ENCODE measurements at regions not wholly inside any gene's neighbourhood (a gene's known extent, or its start where the extent isn't known, plus 50 kb on each side); places are given as distances from the start of the nearest gene placed in this dataset.
"Not testable (repeated sequence)": the region's sequence is repeated elsewhere in the genome, so short reads cannot be mapped to it uniquely, and the experiment has no call there.

DNA sequence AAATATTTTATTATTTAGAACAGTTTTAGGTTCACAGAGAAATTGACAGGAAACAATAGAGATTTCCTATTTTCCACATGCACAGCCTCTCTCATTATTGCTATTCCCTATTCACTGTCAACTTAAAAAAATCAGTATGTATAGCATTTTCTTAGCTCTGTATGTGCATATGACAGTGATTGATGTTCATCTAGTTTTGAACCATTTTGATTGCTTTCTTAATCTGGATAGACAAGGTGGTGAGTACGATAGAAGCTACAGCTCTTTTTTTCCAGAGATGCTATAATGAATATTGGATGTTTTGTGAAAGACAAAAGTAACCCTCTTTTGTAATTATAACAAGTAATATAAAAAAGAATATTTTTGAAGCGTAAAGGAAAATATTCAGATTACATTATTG lies 201.2 kb upstream of the ARRDC3 start:
- no peak overlapping the region for H3K4me3 ChIP-seq
- Mint-ChIP-seq H3K4me1 (no peaks in the 10 kb centered on the region), H3K27me3 (ENCODE audit: insufficient read depth, low read depth, poor library complexity) (no peaks in the 10 kb centered on the region), H3K9me3 (peaks cover 18% of the 10 kb centered on the region), H3K4me3 (no peak overlapping the region), H3K27ac (no peak overlapping the region), H3K36me3 (ENCODE audit: low read depth) (peaks cover 4% of the 10 kb centered on the region; the same call in 2 of the 3 replicates)
- no peak overlapping the region for H2AFZ ChIP-seq
- no peaks in the 10 kb centered on the region; the same call in 1 of the 2 replicates for H3K9me2 ChIP-seq (ENCODE audit: insufficient read depth)
- DNase-seq (ENCODE audit: low spot score) = no peak
- TF ChIP-seq POLR2AphosphoS5 (IDR thresholded peaks at IDR 0.05; ENCODE audit: low read depth) (no peak), ZNF114 (CRISPR knock-in tag; IDR thresholded peaks at IDR 0.05) (no peak), JUNB (IDR thresholded peaks at IDR 0.05; ENCODE audit: unreplicated experiment) (no peak), EZH2phosphoT487 (IDR thresholded peaks at IDR 0.05; ENCODE audit: unreplicated experiment) (no peak), CREB1 (CRISPR knock-in tag; IDR thresholded peaks at IDR 0.05; ENCODE audit: low read depth) (no peak), EZH2 (IDR thresholded peaks at IDR 0.05; ENCODE audit: low read depth, unreplicated experiment) (no peak), ZNF331 (CRISPR knock-in tag; IDR thresholded peaks at IDR 0.05; ENCODE audit: low read depth) (no peak), STAT1 (IDR thresholded peaks at IDR 0.05; ENCODE audit: unreplicated experiment) (no peak)
- TF ChIP-seq, protein P1, sequence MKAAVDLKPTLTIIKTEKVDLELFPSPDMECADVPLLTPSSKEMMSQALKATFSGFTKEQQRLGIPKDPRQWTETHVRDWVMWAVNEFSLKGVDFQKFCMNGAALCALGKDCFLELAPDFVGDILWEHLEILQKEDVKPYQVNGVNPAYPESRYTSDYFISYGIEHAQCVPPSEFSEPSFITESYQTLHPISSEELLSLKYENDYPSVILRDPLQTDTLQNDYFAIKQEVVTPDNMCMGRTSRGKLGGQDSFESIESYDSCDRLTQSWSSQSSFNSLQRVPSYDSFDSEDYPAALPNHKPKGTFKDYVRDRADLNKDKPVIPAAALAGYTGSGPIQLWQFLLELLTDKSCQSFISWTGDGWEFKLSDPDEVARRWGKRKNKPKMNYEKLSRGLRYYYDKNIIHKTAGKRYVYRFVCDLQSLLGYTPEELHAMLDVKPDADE (IDR thresholded peaks at IDR 0.05) = no peak
- TF ChIP-seq, protein P2, sequence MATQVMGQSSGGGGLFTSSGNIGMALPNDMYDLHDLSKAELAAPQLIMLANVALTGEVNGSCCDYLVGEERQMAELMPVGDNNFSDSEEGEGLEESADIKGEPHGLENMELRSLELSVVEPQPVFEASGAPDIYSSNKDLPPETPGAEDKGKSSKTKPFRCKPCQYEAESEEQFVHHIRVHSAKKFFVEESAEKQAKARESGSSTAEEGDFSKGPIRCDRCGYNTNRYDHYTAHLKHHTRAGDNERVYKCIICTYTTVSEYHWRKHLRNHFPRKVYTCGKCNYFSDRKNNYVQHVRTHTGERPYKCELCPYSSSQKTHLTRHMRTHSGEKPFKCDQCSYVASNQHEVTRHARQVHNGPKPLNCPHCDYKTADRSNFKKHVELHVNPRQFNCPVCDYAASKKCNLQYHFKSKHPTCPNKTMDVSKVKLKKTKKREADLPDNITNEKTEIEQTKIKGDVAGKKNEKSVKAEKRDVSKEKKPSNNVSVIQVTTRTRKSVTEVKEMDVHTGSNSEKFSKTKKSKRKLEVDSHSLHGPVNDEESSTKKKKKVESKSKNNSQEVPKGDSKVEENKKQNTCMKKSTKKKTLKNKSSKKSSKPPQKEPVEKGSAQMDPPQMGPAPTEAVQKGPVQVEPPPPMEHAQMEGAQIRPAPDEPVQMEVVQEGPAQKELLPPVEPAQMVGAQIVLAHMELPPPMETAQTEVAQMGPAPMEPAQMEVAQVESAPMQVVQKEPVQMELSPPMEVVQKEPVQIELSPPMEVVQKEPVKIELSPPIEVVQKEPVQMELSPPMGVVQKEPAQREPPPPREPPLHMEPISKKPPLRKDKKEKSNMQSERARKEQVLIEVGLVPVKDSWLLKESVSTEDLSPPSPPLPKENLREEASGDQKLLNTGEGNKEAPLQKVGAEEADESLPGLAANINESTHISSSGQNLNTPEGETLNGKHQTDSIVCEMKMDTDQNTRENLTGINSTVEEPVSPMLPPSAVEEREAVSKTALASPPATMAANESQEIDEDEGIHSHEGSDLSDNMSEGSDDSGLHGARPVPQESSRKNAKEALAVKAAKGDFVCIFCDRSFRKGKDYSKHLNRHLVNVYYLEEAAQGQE (IDR thresholded peaks at IDR 0.05; ENCODE audit: unreplicated experiment) = no peak
- TF ChIP-seq, protein P3, sequence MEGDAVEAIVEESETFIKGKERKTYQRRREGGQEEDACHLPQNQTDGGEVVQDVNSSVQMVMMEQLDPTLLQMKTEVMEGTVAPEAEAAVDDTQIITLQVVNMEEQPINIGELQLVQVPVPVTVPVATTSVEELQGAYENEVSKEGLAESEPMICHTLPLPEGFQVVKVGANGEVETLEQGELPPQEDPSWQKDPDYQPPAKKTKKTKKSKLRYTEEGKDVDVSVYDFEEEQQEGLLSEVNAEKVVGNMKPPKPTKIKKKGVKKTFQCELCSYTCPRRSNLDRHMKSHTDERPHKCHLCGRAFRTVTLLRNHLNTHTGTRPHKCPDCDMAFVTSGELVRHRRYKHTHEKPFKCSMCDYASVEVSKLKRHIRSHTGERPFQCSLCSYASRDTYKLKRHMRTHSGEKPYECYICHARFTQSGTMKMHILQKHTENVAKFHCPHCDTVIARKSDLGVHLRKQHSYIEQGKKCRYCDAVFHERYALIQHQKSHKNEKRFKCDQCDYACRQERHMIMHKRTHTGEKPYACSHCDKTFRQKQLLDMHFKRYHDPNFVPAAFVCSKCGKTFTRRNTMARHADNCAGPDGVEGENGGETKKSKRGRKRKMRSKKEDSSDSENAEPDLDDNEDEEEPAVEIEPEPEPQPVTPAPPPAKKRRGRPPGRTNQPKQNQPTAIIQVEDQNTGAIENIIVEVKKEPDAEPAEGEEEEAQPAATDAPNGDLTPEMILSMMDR (conservative IDR thresholded peaks at IDR 0.05; ENCODE audit: low read depth in 2 of 2) = no peak
- ATAC-seq = no peak
- no peak overlapping the region for H3K27ac ChIP-seq (ENCODE audit: low read depth)
- no peaks in the 10 kb centered on the region for H4K20me1 ChIP-seq (replicated peaks; ENCODE audit: insufficient read depth)
- no peaks in the 10 kb centered on the region for H3K27me3 ChIP-seq (ENCODE audit: insufficient read depth)
- no peaks in the 10 kb centered on the region for H3K4me1 ChIP-seq (ENCODE audit: insufficient read depth)
- no peak overlapping the region for H3K4me2 ChIP-seq
- no peaks in the 10 kb centered on the region for H3F3A ChIP-seq (replicated peaks; ENCODE audit: low read depth)
- no peaks in the 10 kb centered on the region for H3K36me3 ChIP-seq (ENCODE audit: insufficient read depth)
- H3K79me2 ChIP-seq (replicated peaks; ENCODE audit: insufficient read depth) = no peaks in the 10 kb centered on the region

DNA sequence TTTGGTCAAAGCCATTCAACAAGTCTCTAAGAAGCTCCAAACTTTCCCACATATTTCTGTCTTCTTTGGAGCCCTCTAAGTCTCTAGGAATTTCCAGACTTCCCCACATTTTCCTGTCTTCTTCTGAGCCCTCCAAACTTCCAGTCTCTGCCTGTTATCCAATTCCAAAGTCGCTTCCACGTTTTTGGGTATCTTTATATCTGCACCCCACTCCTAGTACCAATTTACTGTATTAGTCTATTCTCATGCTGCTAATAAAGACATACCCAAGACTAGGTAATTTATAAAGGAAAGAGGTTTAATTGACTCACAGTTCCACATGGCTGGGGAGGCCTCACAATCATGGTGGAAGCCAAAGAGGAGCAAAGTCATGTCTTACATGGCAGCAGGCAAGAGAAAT lies 182.9 kb upstream of the ARRDC3 start:
- not testable (repeated sequence) for H3K36me3 ChIP-seq (ENCODE audit: insufficient read depth); H3K27me3 Mint-ChIP-seq (ENCODE audit: insufficient read depth, low read depth, poor library complexity); H3K4me2 ChIP-seq; DNase-seq (ENCODE audit: low spot score); H3K4me3 ChIP-seq; H3K4me1 ChIP-seq (ENCODE audit: insufficient read depth); H3K4me1 Mint-ChIP-seq; H3K79me2 ChIP-seq (replicated peaks; ENCODE audit: insufficient read depth); H3K27ac ChIP-seq (ENCODE audit: low read depth); H3K4me3 Mint-ChIP-seq; H3F3A ChIP-seq (replicated peaks; ENCODE audit: low read depth); ATAC-seq; H3K36me3 Mint-ChIP-seq (ENCODE audit: low read depth); H3K27me3 ChIP-seq (ENCODE audit: insufficient read depth); H3K27ac Mint-ChIP-seq; H3K9me2 ChIP-seq (ENCODE audit: insufficient read depth); H4K20me1 ChIP-seq (replicated peaks; ENCODE audit: insufficient read depth); H2AFZ ChIP-seq
- peaks cover 31% of the 10 kb centered on the region for H3K9me3 Mint-ChIP-seq

Data from GM23338 (cell line).